ENCODE measurements at regions not wholly inside any gene's neighbourhood (a gene's known extent, or its start where the extent isn't known, plus 50 kb on each side); places are given as distances from the start of the nearest gene placed in this dataset.

DNA sequence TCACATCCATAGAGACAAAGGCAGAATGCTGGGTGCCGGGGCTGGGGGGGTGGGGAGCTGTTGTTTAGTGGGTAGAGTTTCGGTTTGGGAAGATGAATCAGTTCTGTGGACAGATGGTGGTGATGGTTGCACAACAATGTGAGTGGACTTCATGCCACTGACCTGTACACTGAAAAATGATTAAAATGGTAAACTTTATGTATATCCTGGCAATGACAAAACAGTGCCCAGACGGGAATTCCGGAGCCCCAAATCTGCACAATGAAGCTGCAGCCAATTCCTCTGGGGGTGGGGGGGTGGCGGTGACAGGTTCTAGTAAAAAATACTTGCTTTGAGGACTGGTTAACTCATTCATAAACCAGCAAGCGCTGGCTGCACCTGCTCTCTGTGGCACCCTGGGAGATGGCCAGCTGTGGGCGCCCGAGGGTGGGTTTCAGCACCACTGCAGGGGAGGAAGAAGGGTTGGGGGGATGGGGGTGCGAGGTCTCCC is 81.8 kb upstream of the HPCAL1 start:
- no peak for TF ChIP-seq TCF4 (CRISPR knock-in tag; IDR thresholded peaks at IDR 0.05; ENCODE audit: borderline replicate concordance)
- TF ChIP-seq RARB (CRISPR knock-in tag; IDR thresholded peaks at IDR 0.05): no peak
- TF ChIP-seq, protein P1, sequence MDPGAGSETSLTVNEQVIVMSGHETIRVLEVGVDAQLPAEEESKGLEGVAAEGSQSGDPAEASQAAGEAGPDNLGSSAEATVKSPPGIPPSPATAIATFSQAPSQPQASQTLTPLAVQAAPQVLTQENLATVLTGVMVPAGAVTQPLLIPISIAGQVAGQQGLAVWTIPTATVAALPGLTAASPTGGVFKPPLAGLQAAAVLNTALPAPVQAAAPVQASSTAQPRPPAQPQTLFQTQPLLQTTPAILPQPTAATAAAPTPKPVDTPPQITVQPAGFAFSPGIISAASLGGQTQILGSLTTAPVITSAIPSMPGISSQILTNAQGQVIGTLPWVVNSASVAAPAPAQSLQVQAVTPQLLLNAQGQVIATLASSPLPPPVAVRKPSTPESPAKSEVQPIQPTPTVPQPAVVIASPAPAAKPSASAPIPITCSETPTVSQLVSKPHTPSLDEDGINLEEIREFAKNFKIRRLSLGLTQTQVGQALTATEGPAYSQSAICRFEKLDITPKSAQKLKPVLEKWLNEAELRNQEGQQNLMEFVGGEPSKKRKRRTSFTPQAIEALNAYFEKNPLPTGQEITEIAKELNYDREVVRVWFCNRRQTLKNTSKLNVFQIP (CRISPR knock-in tag; IDR thresholded peaks at IDR 0.05; ENCODE audit: borderline replicate concordance, low read depth): no peak
- no peak for TF ChIP-seq ZNF8 (CRISPR knock-in tag; IDR thresholded peaks at IDR 0.05)
- TF ChIP-seq ZNF70 (CRISPR knock-in tag; IDR thresholded peaks at IDR 0.05): no peak
- no peak for TF ChIP-seq SNAI2 (CRISPR knock-in tag; IDR thresholded peaks at IDR 0.05)
- TF ChIP-seq, protein P2, sequence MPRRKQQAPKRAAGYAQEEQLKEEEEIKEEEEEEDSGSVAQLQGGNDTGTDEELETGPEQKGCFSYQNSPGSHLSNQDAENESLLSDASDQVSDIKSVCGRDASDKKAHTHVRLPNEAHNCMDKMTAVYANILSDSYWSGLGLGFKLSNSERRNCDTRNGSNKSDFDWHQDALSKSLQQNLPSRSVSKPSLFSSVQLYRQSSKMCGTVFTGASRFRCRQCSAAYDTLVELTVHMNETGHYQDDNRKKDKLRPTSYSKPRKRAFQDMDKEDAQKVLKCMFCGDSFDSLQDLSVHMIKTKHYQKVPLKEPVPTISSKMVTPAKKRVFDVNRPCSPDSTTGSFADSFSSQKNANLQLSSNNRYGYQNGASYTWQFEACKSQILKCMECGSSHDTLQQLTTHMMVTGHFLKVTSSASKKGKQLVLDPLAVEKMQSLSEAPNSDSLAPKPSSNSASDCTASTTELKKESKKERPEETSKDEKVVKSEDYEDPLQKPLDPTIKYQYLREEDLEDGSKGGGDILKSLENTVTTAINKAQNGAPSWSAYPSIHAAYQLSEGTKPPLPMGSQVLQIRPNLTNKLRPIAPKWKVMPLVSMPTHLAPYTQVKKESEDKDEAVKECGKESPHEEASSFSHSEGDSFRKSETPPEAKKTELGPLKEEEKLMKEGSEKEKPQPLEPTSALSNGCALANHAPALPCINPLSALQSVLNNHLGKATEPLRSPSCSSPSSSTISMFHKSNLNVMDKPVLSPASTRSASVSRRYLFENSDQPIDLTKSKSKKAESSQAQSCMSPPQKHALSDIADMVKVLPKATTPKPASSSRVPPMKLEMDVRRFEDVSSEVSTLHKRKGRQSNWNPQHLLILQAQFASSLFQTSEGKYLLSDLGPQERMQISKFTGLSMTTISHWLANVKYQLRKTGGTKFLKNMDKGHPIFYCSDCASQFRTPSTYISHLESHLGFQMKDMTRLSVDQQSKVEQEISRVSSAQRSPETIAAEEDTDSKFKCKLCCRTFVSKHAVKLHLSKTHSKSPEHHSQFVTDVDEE (CRISPR knock-in tag; IDR thresholded peaks at IDR 0.05): no peak
- no peak for TF ChIP-seq PPARA (CRISPR knock-in tag; IDR thresholded peaks at IDR 0.05; ENCODE audit: borderline replicate concordance)
- TF ChIP-seq OSR1 (CRISPR knock-in tag; IDR thresholded peaks at IDR 0.05): no peak
- TF ChIP-seq, protein P3, sequence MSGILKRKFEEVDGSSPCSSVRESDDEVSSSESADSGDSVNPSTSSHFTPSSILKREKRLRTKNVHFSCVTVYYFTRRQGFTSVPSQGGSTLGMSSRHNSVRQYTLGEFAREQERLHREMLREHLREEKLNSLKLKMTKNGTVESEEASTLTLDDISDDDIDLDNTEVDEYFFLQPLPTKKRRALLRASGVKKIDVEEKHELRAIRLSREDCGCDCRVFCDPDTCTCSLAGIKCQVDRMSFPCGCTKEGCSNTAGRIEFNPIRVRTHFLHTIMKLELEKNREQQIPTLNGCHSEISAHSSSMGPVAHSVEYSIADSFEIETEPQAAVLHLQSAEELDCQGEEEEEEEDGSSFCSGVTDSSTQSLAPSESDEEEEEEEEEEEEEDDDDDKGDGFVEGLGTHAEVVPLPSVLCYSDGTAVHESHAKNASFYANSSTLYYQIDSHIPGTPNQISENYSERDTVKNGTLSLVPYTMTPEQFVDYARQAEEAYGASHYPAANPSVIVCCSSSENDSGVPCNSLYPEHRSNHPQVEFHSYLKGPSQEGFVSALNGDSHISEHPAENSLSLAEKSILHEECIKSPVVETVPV (CRISPR knock-in tag; IDR thresholded peaks at IDR 0.05): no peak
- TF ChIP-seq GLIS3 (CRISPR knock-in tag; IDR thresholded peaks at IDR 0.05): no peak
- no peak for TF ChIP-seq ARNTL (CRISPR knock-in tag; IDR thresholded peaks at IDR 0.05; ENCODE audit: borderline replicate concordance, low read depth)
- no peak for ATAC-seq

DNA sequence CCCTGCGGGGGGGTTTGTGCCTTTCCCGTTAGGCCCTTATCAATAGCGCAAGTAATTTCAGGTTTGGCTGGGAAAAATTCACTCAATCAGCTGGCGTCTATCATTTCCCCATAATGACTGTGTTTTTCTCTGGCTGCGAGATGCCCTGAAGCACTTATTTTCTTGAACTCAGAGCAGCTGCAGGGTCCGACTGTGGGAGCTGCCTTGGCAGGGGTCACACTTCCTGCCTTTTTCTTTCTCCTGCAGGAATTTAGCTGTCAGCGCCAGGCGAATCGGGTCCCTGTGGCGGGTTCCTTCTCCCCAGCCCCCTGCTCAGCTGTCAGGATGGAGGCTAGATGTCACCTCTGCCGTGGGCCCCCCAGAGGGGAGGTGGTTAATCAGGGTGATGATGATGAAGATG is 81.3 kb upstream of the HPCAL1 start:
- TF ChIP-seq ZFP30 (CRISPR knock-in tag; IDR thresholded peaks at IDR 0.05): no peak
- TF ChIP-seq ARNTL (CRISPR knock-in tag; IDR thresholded peaks at IDR 0.05; ENCODE audit: borderline replicate concordance, low read depth): no peak
- no peak for TF ChIP-seq GLIS3 (CRISPR knock-in tag; IDR thresholded peaks at IDR 0.05)
- no peak for TF ChIP-seq ZC3H10 (CRISPR knock-in tag; IDR thresholded peaks at IDR 0.05)
- TF ChIP-seq ZNF565 (CRISPR knock-in tag; conservative IDR thresholded peaks at IDR 0.05; ENCODE audit: low read depth): no peak
- TF ChIP-seq PPARA (CRISPR knock-in tag; IDR thresholded peaks at IDR 0.05; ENCODE audit: borderline replicate concordance): no peak
- TF ChIP-seq ZNF8 (CRISPR knock-in tag; IDR thresholded peaks at IDR 0.05): no peak
- no peak for TF ChIP-seq OSR1 (CRISPR knock-in tag; IDR thresholded peaks at IDR 0.05)
- TF ChIP-seq, protein P3 (CRISPR knock-in tag; IDR thresholded peaks at IDR 0.05): no peak
- TF ChIP-seq ESRRG (CRISPR knock-in tag; IDR thresholded peaks at IDR 0.05): no peak
- no peak for TF ChIP-seq ZFP3 (CRISPR knock-in tag; IDR thresholded peaks at IDR 0.05)
- no peak for TF ChIP-seq ISL1 (CRISPR knock-in tag; IDR thresholded peaks at IDR 0.05)
- TF ChIP-seq, protein P4, sequence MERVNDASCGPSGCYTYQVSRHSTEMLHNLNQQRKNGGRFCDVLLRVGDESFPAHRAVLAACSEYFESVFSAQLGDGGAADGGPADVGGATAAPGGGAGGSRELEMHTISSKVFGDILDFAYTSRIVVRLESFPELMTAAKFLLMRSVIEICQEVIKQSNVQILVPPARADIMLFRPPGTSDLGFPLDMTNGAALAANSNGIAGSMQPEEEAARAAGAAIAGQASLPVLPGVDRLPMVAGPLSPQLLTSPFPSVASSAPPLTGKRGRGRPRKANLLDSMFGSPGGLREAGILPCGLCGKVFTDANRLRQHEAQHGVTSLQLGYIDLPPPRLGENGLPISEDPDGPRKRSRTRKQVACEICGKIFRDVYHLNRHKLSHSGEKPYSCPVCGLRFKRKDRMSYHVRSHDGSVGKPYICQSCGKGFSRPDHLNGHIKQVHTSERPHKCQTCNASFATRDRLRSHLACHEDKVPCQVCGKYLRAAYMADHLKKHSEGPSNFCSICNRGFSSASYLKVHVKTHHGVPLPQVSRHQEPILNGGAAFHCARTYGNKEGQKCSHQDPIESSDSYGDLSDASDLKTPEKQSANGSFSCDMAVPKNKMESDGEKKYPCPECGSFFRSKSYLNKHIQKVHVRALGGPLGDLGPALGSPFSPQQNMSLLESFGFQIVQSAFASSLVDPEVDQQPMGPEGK (CRISPR knock-in tag; IDR thresholded peaks at IDR 0.05; ENCODE audit: borderline replicate concordance): no peak
- no peak for TF ChIP-seq ZNF70 (CRISPR knock-in tag; IDR thresholded peaks at IDR 0.05)
- no peak for TF ChIP-seq CSDC2 (CRISPR knock-in tag; IDR thresholded peaks at IDR 0.05)
- TF ChIP-seq, protein P2 (CRISPR knock-in tag; IDR thresholded peaks at IDR 0.05): no peak
- no peak for TF ChIP-seq TCF4 (CRISPR knock-in tag; IDR thresholded peaks at IDR 0.05; ENCODE audit: borderline replicate concordance)
- TF ChIP-seq, protein P5, sequence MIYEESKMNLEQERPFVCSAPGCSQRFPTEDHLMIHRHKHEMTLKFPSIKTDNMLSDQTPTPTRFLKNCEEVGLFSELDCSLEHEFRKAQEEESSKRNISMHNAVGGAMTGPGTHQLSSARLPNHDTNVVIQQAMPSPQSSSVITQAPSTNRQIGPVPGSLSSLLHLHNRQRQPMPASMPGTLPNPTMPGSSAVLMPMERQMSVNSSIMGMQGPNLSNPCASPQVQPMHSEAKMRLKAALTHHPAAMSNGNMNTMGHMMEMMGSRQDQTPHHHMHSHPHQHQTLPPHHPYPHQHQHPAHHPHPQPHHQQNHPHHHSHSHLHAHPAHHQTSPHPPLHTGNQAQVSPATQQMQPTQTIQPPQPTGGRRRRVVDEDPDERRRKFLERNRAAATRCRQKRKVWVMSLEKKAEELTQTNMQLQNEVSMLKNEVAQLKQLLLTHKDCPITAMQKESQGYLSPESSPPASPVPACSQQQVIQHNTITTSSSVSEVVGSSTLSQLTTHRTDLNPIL (CRISPR knock-in tag; IDR thresholded peaks at IDR 0.05; ENCODE audit: low read depth): no peak

More for the DNA sequence above, 81.3 kb upstream of the HPCAL1 start:
- ATAC-seq: no peak

All from SK-N-SH treated with all-trans-retinoic acid at 6 μM for 48 hours (cell line).